ENCODE measurements at regions not wholly inside any gene's neighbourhood (a gene's known extent, or its start where the extent isn't known, plus 50 kb on each side); places are given as distances from the start of the nearest gene placed in this dataset.

DNA sequence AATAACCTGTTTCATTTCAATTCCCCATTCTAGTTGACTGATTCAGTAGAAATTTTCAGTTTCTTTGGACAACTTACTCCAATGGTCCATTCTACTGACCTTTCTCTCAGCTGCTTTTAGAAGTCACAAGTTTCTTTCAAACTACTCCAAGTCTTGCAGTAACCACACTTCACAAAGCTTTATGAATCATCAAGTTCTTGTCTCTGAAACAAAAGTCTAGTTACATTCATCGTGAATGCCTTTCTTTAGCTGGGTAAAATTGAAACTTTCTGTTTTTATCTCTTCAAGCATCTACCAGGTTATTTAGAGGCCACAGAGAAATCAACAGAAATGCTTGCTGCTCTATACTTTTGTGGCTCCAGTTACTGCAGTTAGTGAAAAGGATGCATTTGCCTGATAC lies 405.4 kb downstream of the TMEM232 start:
- TF ChIP-seq EP300 (IDR thresholded peaks at IDR 0.05; ENCODE audit: borderline replicate concordance in 1 of 2, low read depth in 2 of 2, low read length in 2 of 2) (no peak), POLR2A (IDR thresholded peaks at IDR 0.05; ENCODE audit: control extremely low read depth in 1 of 2, low read depth in 2 of 2, low read length in 2 of 2) (no peak), RNF2 (IDR thresholded peaks at IDR 0.05; ENCODE audit: borderline replicate concordance, low read depth, low read length, missing control alignments, poor library complexity, severe bottlenecking) (no peak), POLR2AphosphoS5 (IDR thresholded peaks at IDR 0.05; ENCODE audit: low read depth, low read length) (no peak), YY1 (IDR thresholded peaks at IDR 0.05; ENCODE audit: low read depth, low read length) (no peak), CHD1 (IDR thresholded peaks at IDR 0.05; ENCODE audit: low read depth, low read length) (no peak), EZH2 (IDR thresholded peaks at IDR 0.05; ENCODE audit: low read depth, low read length, severe bottlenecking) (no peak)
- TF ChIP-seq, protein P1, sequence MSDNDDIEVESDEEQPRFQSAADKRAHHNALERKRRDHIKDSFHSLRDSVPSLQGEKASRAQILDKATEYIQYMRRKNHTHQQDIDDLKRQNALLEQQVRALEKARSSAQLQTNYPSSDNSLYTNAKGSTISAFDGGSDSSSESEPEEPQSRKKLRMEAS (IDR thresholded peaks at IDR 0.05): no peak
- TF ChIP-seq, protein P2, sequence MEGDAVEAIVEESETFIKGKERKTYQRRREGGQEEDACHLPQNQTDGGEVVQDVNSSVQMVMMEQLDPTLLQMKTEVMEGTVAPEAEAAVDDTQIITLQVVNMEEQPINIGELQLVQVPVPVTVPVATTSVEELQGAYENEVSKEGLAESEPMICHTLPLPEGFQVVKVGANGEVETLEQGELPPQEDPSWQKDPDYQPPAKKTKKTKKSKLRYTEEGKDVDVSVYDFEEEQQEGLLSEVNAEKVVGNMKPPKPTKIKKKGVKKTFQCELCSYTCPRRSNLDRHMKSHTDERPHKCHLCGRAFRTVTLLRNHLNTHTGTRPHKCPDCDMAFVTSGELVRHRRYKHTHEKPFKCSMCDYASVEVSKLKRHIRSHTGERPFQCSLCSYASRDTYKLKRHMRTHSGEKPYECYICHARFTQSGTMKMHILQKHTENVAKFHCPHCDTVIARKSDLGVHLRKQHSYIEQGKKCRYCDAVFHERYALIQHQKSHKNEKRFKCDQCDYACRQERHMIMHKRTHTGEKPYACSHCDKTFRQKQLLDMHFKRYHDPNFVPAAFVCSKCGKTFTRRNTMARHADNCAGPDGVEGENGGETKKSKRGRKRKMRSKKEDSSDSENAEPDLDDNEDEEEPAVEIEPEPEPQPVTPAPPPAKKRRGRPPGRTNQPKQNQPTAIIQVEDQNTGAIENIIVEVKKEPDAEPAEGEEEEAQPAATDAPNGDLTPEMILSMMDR (IDR thresholded peaks at IDR 0.05; ENCODE audit: control extremely low read depth in 1 of 3, insufficient read depth in 1 of 3, low read depth in 1 of 3, low read length in 3 of 3): no peak
